CD4-positive, alpha-beta T cell (primary cell): ENCODE measurements at regions not wholly inside any gene's neighbourhood (a gene's known extent, or its start where the extent isn't known, plus 50 kb on each side); places are given as distances from the start of the nearest gene placed in this dataset.

Experiments used
- ATAC-seq: fragments of 200-7000 bp; cut with Tn5 transposase; one replicate; pipeline ENCODE4 v1.10.0; 2022; ENCODE audit warnings: mild to moderate bottlenecking; ENCODE audit not compliant: poor library complexity
- CTCF ChIA-PET: fragments of 350-600 bp; sonication (Branson Sonifier 250); formaldehyde crosslinking; loops from one replicate; lab custom pipeline; 2021; ENCODE audit warnings: antibody characterized with exemption, inconsistent platforms; lab: Charles Lee
- POLR2A ChIA-PET: fragments of 350-600 bp; sonication (Branson Sonifier 250); formaldehyde crosslinking; loops from one replicate; lab custom pipeline; 2021; ENCODE audit warnings: antibody characterized with exemption, inconsistent platforms; lab: Charles Lee
- DNase-seq, 14 experiments: peaks; one replicate each; pipeline ENCODE4 v3.0.0-alpha.2; 2013 to 2020; ENCODE audit warnings: mixed read lengths in 2 of 14
- H3K27ac ChIP-seq, 2 donors: one replicate each; pipeline versions ENCODE4 v1.5.1 to v1.7.0; 2013; ENCODE audit warnings: low read length in 2 of 2, low read depth in 1 of 2, mild to moderate bottlenecking in 1 of 2
- H3K27me3 ChIP-seq, 2 experiments: 1 replicate in 1 of 2; 2 replicates in 1 of 2; pipeline versions ENCODE4 v1.6.1 to v1.7.0; 2013; ENCODE audit warnings: low read length in 2 of 2, control low read depth in 1 of 2, mild to moderate bottlenecking in 1 of 2, moderate library complexity in 1 of 2; ENCODE audit not compliant: insufficient read depth in 2 of 2, control insufficient read depth in 1 of 2
- H3K36me3 ChIP-seq: one replicate; pipeline ENCODE4 v1.6.1; 2013; ENCODE audit warnings: low read length, control low read depth; ENCODE audit not compliant: insufficient read depth
- H3K4me1 ChIP-seq: one replicate; pipeline ENCODE4 v1.6.1; 2013; ENCODE audit warnings: low read length, control low read depth; ENCODE audit not compliant: insufficient read depth
- H3K4me3 ChIP-seq: one replicate; pipeline ENCODE4 v1.5.1; 2013; ENCODE audit warnings: mild to moderate bottlenecking, low read length, moderate library complexity
- H3K9me3 ChIP-seq, 2 experiments: 1 replicate in 1 of 2; 2 replicates in 1 of 2; pipeline versions ENCODE4 v1.6.1 to v1.7.0; 2013; ENCODE audit warnings: low read length in 2 of 2, mild to moderate bottlenecking in 2 of 2, control low read depth in 1 of 2, moderate library complexity in 1 of 2; ENCODE audit not compliant: control insufficient read depth in 1 of 2, insufficient read depth in 1 of 2
- H3K27ac Mint-ChIP-seq: one replicate; pipeline ENCODE4 v1.8.0; 2020; ENCODE audit warnings: mixed read lengths
- H3K27me3 Mint-ChIP-seq: one replicate; pipeline ENCODE4 v1.8.0; 2021; ENCODE audit warnings: mixed read lengths
- H3K36me3 Mint-ChIP-seq: one replicate; pipeline ENCODE4 v1.8.0; 2021; ENCODE audit warnings: low read depth, mixed read lengths
- H3K4me1 Mint-ChIP-seq: one replicate; pipeline ENCODE4 v1.8.0; 2021; ENCODE audit warnings: low read depth, mixed read lengths
- H3K4me3 Mint-ChIP-seq: one replicate; pipeline ENCODE4 v1.8.0; 2020; ENCODE audit warnings: mild to moderate bottlenecking, mixed read lengths
- H3K9me3 Mint-ChIP-seq: one replicate; pipeline ENCODE4 v1.8.0; 2020; ENCODE audit warnings: mixed read lengths
- CTCF ChIP-seq: fragments of 200-600 bp; IDR thresholded peaks from one replicate; pipeline ENCODE4 v1.8.0; 2022; ENCODE audit warnings: antibody characterized with exemption, mild to moderate bottlenecking
- intact Hi-C, 2 experiments: fragments of 100-400 bp; cut with DNase I in 1 of 2; cut with micrococcal nuclease in 1 of 2; formaldehyde crosslinking; loops; one replicate each; pipeline versions ENCODE4 v1.15.1 to v1.9.0; 2023 to 2025; cut with DNase I, micrococcal nuclease

GRCh38 chr2:22110244-22110651 lies 986.5 kb downstream of the TDRD15 start:
- H3K4me1 ChIP-seq: no peaks in the 10 kb centered on the region
- no peak overlapping the region for H3K27ac Mint-ChIP-seq
- H3K27ac ChIP-seq: no peak overlapping the region
- intact Hi-C loops: no loop called here
- H3K4me1 Mint-ChIP-seq: no peaks in the 10 kb centered on the region
- ChIA-PET POLR2A (no interaction called here), CTCF (interaction anchor here (0.7 kb wide), 1 partner anchor 38 kb away, joined by 3 read pairs; no protein-coding TSS in a partner anchor)
- no peaks in the 10 kb centered on the region for H3K36me3 Mint-ChIP-seq
- no peaks in the 10 kb centered on the region for H3K36me3 ChIP-seq
- no peak for TF ChIP-seq CTCF
- H3K27me3 Mint-ChIP-seq: no peaks in the 10 kb centered on the region
- H3K4me3 Mint-ChIP-seq: no peak overlapping the region
- ATAC-seq (no peak), DNase-seq (no peak)
- H3K9me3 Mint-ChIP-seq: peaks cover 6% of the 10 kb centered on the region
- H3K9me3 ChIP-seq: peaks cover 0 to 4% of the 10 kb centered on the region in 2 experiments
- H3K4me3 ChIP-seq: no peak overlapping the region
- H3K27me3 ChIP-seq: no peaks in the 10 kb centered on the region

- CTCF ChIA-PET: no interaction called here
- no peak for TF ChIP-seq CTCF
These were observed 1000.2 kb downstream of the TDRD15 start for GRCh38 chr2:22124003-22124402.

GRCh38 chr2:22126106-22126505 lies 1002.3 kb downstream of the TDRD15 start:
- POLR2A ChIA-PET: no interaction called here
- Mint-ChIP-seq H3K4me3 (no peak overlapping the region), H3K4me1 (no peaks in the 10 kb centered on the region), H3K9me3 (peaks cover 21% of the 10 kb centered on the region), H3K27me3 (no peaks in the 10 kb centered on the region), H3K27ac (no peak overlapping the region), H3K36me3 (no peaks in the 10 kb centered on the region)
- H3K36me3 ChIP-seq: no peaks in the 10 kb centered on the region
- CTCF ChIA-PET: no interaction called here
- no peaks in the 10 kb centered on the region for H3K4me1 ChIP-seq
- intact Hi-C loops: no loop called here
- no peak overlapping the region for H3K4me3 ChIP-seq
- no peak for ATAC-seq
- H3K27ac ChIP-seq: no peak overlapping the region
- no peak for DNase-seq
- no peak for TF ChIP-seq CTCF
- H3K27me3 ChIP-seq: no peaks in the 10 kb centered on the region
- peaks cover 0 to 5% of the 10 kb centered on the region in 2 experiments for H3K9me3 ChIP-seq

More at GRCh38 chr2:22124003-22124402, 1000.2 kb downstream of the TDRD15 start:
- no peak overlapping the region for H3K27ac ChIP-seq
- Mint-ChIP-seq H3K27ac (no peak overlapping the region), H3K36me3 (no peaks in the 10 kb centered on the region), H3K4me3 (no peak overlapping the region), H3K4me1 (no peaks in the 10 kb centered on the region), H3K9me3 (peaks cover 14% of the 10 kb centered on the region), H3K27me3 (no peaks in the 10 kb centered on the region)
- no peak for DNase-seq
- no peaks in the 10 kb centered on the region for H3K4me1 ChIP-seq
- H3K9me3 ChIP-seq: peaks cover 0 to 5% of the 10 kb centered on the region in 2 experiments
- POLR2A ChIA-PET: no interaction called here
- intact Hi-C loops: no loop called here
- no peak overlapping the region for H3K4me3 ChIP-seq
- H3K36me3 ChIP-seq: no peaks in the 10 kb centered on the region
- no peak for ATAC-seq
- no peaks in the 10 kb centered on the region for H3K27me3 ChIP-seq
